A549 (cell line): ENCODE measurements at regions not wholly inside any gene's neighbourhood (a gene's known extent, or its start where the extent isn't known, plus 50 kb on each side); places are given as distances from the start of the nearest gene placed in this dataset.

Source experiments
- ATAC-seq, 2 experiments: fragments of 200-7000 bp in 1 of 2; fragments of >200 bp in 1 of 2; cut with Nextera tagmentation in 1 of 2; cut with Tn5 transposase in 1 of 2; 3 replicates each; pipeline versions ENCODE4 v1.8.0 to v1.9.1; 2018 to 2020; ENCODE audit warnings: mild to moderate bottlenecking in 1 of 2, moderate library complexity in 1 of 2
- CTCF ChIA-PET: fragments of 300-600 bp; sonication (Branson Sonifier 250); formaldehyde crosslinking; extraction: SDS; loops from one replicate; lab custom pipeline; 2021; ENCODE audit warnings: antibody characterized with exemption, inconsistent platforms; lab: Yijun Ruan, JAX
- POLR2A ChIA-PET: fragments of 350-600 bp; formaldehyde crosslinking; extraction: SDS; loops from one replicate; lab custom pipeline; 2021; ENCODE audit warnings: antibody characterized with exemption, inconsistent platforms; lab: Yijun Ruan, JAX
- DNase-seq, 2 experiments: peaks; one replicate each; pipeline versions ENCODE4 v3.0.0 to v3.0.0-alpha.2; 2011 to 2016; ENCODE audit warnings: low read depth in 1 of 2, low spot score in 1 of 2
- FAIRE-seq: peaks from 2 replicates; lab custom pipeline; 2011; peaks lifted over from hg19 to GRCh38; lab: Jason Lieb, UNC
- H3K27ac ChIP-seq, 2 experiments: fragments of >200 bp; sonication (Bioruptor Twin); formaldehyde crosslinking; 3 replicates each; pipeline ENCODE4 v1.5.1; 2016 to 2017
- H3K4me1 ChIP-seq: fragments of >200 bp; sonication (Bioruptor Twin); formaldehyde crosslinking; 3 replicates; pipeline ENCODE4 v1.6.1; 2016
- H3K4me2 ChIP-seq: fragments of >200 bp; sonication (Bioruptor Twin); formaldehyde crosslinking; 3 replicates; pipeline ENCODE4 v1.6.1; 2016
- H3K4me3 ChIP-seq: fragments of >200 bp; sonication (Bioruptor Twin); formaldehyde crosslinking; 3 replicates; pipeline ENCODE4 v1.5.1; 2016
- H3K9me3 ChIP-seq: fragments of >200 bp; sonication (Bioruptor Twin); formaldehyde crosslinking; 3 replicates; pipeline ENCODE4 v1.6.1; 2016
- ATOH8 ChIP-seq: fragments of 250-450 bp; sonication (Bioruptor Pico); IDR thresholded peaks from 2 replicates; pipeline ENCODE4 v1.5.0; 2020; ENCODE audit warnings: low read depth, mild to moderate bottlenecking, moderate library complexity
- BHLHE40 ChIP-seq: IDR thresholded peaks from 2 replicates; pipeline ENCODE4 v1.6.1; 2012; ENCODE audit warnings: low read depth, low read length, inconsistent platforms
- CEBPB ChIP-seq, 2 experiments: fragments of >200 bp in 1 of 2; sonication (Bioruptor Twin) in 1 of 2; formaldehyde crosslinking in 1 of 2; IDR thresholded peaks; 2 replicates each; pipeline ENCODE4 v1.6.1; 2012 to 2016
- EP300 ChIP-seq, 2 experiments: fragments of >200 bp; sonication (Bioruptor Twin); formaldehyde crosslinking; IDR thresholded peaks; 2 replicates in 1 of 2; 3 replicates in 1 of 2; pipeline ENCODE4 v1.6.1; 2016 to 2017
- ESRRA ChIP-seq: fragments of 150-350 bp; IDR thresholded peaks from 2 replicates; pipeline ENCODE4 v1.6.1; 2014; ENCODE audit warnings: mild to moderate bottlenecking, low read length, borderline replicate concordance
- FOXS1 ChIP-seq: fragments of 250-450 bp; sonication (Bioruptor Pico); IDR thresholded peaks from 2 replicates; pipeline ENCODE4 v1.5.0; 2020; ENCODE audit warnings: mild to moderate bottlenecking, moderate library complexity
- GATA3 ChIP-seq: IDR thresholded peaks from 2 replicates; pipeline ENCODE4 v1.6.1; 2012; ENCODE audit warnings: borderline replicate concordance
- HDAC2 ChIP-seq: fragments of 200-600 bp; sonication (generic); IDR thresholded peaks from 2 replicates; pipeline ENCODE4 v1.6.1; 2016
- HOXB13 ChIP-seq: fragments of 250-450 bp; sonication (Bioruptor Pico); IDR thresholded peaks from 2 replicates; pipeline ENCODE4 v1.5.0; 2020; ENCODE audit warnings: low read depth, mild to moderate bottlenecking, moderate library complexity
- JUNB ChIP-seq: fragments of >200 bp; sonication (Bioruptor Twin); formaldehyde crosslinking; IDR thresholded peaks from 2 replicates; pipeline ENCODE4 v1.6.1; 2016
- KDM1A ChIP-seq: fragments of 200-600 bp; sonication (generic); IDR thresholded peaks from 2 replicates; pipeline ENCODE4 v1.6.1; 2016; ENCODE audit warnings: low read depth, mild to moderate bottlenecking
- MAFK ChIP-seq: fragments of 450-650 bp; IDR thresholded peaks from 2 replicates; pipeline ENCODE4 v1.6.1; 2014; ENCODE audit not compliant: partially characterized antibody
- MAX ChIP-seq: IDR thresholded peaks from 2 replicates; pipeline ENCODE4 v1.6.1; 2012
- MYC ChIP-seq: IDR thresholded peaks from 2 replicates; pipeline ENCODE4 v1.6.1; 2012; ENCODE audit warnings: mild to moderate bottlenecking, inconsistent platforms, low read length, improper control_type of control experiment, borderline replicate concordance
- NFE2L2 ChIP-seq: fragments of 150-350 bp; conservative IDR thresholded peaks from 2 replicates; pipeline ENCODE4 v1.6.1; 2014; ENCODE audit warnings: low read length
- NR3C1 ChIP-seq: fragments of >200 bp; sonication (Bioruptor Twin); formaldehyde crosslinking; IDR thresholded peaks from 3 replicates; pipeline ENCODE4 v1.6.1; 2017
- PHF8 ChIP-seq: fragments of 200-600 bp; sonication (generic); IDR thresholded peaks from 2 replicates; pipeline ENCODE4 v1.6.1; 2016; ENCODE audit warnings: low read depth, mild to moderate bottlenecking, antibody characterized with exemption, moderate library complexity, borderline replicate concordance
- POLR2AphosphoS2 ChIP-seq: conservative IDR thresholded peaks from 2 replicates; pipeline ENCODE4 v1.6.1; 2012; ENCODE audit warnings: low read length, improper control_type of control experiment, inconsistent platforms
- RAD21 ChIP-seq, 2 experiments: fragments of >200 bp in 1 of 2; sonication (Bioruptor Twin) in 1 of 2; formaldehyde crosslinking in 1 of 2; IDR thresholded peaks in 1 of 2; conservative IDR thresholded peaks in 1 of 2; 2 replicates in 1 of 2; 3 replicates in 1 of 2; pipeline ENCODE4 v1.6.1; 2012 to 2018; ENCODE audit warnings: inconsistent platforms in 1 of 2
- RCOR1 ChIP-seq: fragments of 150-350 bp; IDR thresholded peaks from 2 replicates; pipeline ENCODE4 v1.6.1; 2014; ENCODE audit warnings: antibody characterized with exemption, low read length, low read depth
- RNF2 ChIP-seq: fragments of 200-600 bp; sonication (generic); IDR thresholded peaks from 2 replicates; pipeline ENCODE4 v1.6.1; 2016; ENCODE audit warnings: low read depth, mild to moderate bottlenecking, antibody characterized with exemption, moderate library complexity, borderline replicate concordance
- SMC3 ChIP-seq: fragments of >200 bp; sonication (Bioruptor Twin); formaldehyde crosslinking; IDR thresholded peaks from 3 replicates; pipeline ENCODE4 v1.6.1; 2018; ENCODE audit warnings: inconsistent platforms
- SREBF2 ChIP-seq: fragments of 450-650 bp; IDR thresholded peaks from 2 replicates; pipeline ENCODE4 v1.6.1; 2014; ENCODE audit warnings: mild to moderate bottlenecking, moderate library complexity
- TP53 ChIP-seq: fragments of 250-450 bp; sonication (Bioruptor Pico); IDR thresholded peaks from 2 replicates; pipeline ENCODE4 v1.5.0; 2021; ENCODE audit warnings: mild to moderate bottlenecking, moderate library complexity
- ZSCAN20 ChIP-seq: fragments of 250-450 bp; sonication (Bioruptor Pico); IDR thresholded peaks from 2 replicates; pipeline ENCODE4 v1.8.0; 2022; ENCODE audit warnings: mild to moderate bottlenecking, moderate library complexity
- WGBS: methylation state at CpG from one replicate; pipeline ENCODE4 v1.1.6; 2017; ENCODE audit errors: missing lambda C conversion rate; 5-methylcytosine and 5-hydroxymethylcytosine counted together
- TF ChIP-seq, protein P1 (sequence below): fragments of >200 bp; sonication (Bioruptor Twin); formaldehyde crosslinking; IDR thresholded peaks from 3 replicates; pipeline ENCODE4 v1.6.1; 2016
- TF ChIP-seq, protein P2 (sequence below): IDR thresholded peaks from 2 replicates; pipeline ENCODE4 v1.6.1; 2012
- TF ChIP-seq, protein P3 (sequence below): fragments of >200 bp; sonication (Bioruptor Twin); formaldehyde crosslinking; IDR thresholded peaks from 2 replicates; pipeline ENCODE4 v1.6.1; 2016
- TF ChIP-seq, protein P4 (sequence below): fragments of 150-350 bp; IDR thresholded peaks from 2 replicates; pipeline ENCODE4 v1.6.1; 2014; ENCODE audit warnings: low read depth, mild to moderate bottlenecking, low read length
- TF ChIP-seq, protein P5 (sequence below): IDR thresholded peaks from 2 replicates; pipeline ENCODE4 v1.6.1; 2012; ENCODE audit warnings: low read depth, borderline replicate concordance

GRCh38 chr4:19130866-19131265 is 1109.3 kb upstream of the LCORL start:
- no peak for ATAC-seq
- POLR2A ChIA-PET, result no interaction called here

GRCh38 chr4:19128176-19128575 is 1106.6 kb upstream of the LCORL start:
- no peaks in the 10 kb centered on the region for H3K9me3 ChIP-seq
- DNase-seq (no peak), FAIRE-seq (no peak), ATAC-seq (no peak)
- WGBS, result 3% methylated on average over 1 of the region's 1 CpG
- H3K4me3 ChIP-seq, result no peak overlapping the region
- no peak for TF ChIP-seq NFE2L2
- TF ChIP-seq GATA3, result no peak
- no peak for TF ChIP-seq ZSCAN20 (CRISPR knock-in tag)
- no peak for TF ChIP-seq HDAC2
- TF ChIP-seq ATOH8 (CRISPR knock-in tag), result no peak
- TF ChIP-seq POLR2AphosphoS2, result no peak
- TF ChIP-seq NR3C1, result no peak
- TF ChIP-seq MAFK, result no peak
- no peak for TF ChIP-seq RCOR1
- TF ChIP-seq, protein P1, sequence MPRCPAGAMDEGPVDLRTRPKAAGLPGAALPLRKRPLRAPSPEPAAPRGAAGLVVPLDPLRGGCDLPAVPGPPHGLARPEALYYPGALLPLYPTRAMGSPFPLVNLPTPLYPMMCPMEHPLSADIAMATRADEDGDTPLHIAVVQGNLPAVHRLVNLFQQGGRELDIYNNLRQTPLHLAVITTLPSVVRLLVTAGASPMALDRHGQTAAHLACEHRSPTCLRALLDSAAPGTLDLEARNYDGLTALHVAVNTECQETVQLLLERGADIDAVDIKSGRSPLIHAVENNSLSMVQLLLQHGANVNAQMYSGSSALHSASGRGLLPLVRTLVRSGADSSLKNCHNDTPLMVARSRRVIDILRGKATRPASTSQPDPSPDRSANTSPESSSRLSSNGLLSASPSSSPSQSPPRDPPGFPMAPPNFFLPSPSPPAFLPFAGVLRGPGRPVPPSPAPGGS, result no peak
- TF ChIP-seq ESRRA, result no peak
- no peak for TF ChIP-seq FOXS1
- TF ChIP-seq MYC, result no peak
- no peak for TF ChIP-seq MAX
- TF ChIP-seq, protein P2, sequence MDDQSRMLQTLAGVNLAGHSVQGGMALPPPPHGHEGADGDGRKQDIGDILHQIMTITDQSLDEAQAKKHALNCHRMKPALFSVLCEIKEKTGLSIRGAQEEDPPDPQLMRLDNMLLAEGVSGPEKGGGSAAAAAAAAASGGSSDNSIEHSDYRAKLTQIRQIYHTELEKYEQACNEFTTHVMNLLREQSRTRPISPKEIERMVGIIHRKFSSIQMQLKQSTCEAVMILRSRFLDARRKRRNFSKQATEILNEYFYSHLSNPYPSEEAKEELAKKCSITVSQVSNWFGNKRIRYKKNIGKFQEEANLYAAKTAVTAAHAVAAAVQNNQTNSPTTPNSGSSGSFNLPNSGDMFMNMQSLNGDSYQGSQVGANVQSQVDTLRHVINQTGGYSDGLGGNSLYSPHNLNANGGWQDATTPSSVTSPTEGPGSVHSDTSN, result no peak
- TF ChIP-seq BHLHE40, result no peak
- TF ChIP-seq CEBPB (IDR thresholded peaks at IDR 0.05), result no peak
- CTCF ChIA-PET, result no interaction called here
- no peak overlapping the region for H3K4me2 ChIP-seq
- no peaks in the 10 kb centered on the region for H3K4me1 ChIP-seq
- POLR2A ChIA-PET, result no interaction called here
- H3K27ac ChIP-seq, result no peak overlapping the region

More at GRCh38 chr4:19130866-19131265, 1109.3 kb upstream of the LCORL start:
- H3K4me3 ChIP-seq, result no peak overlapping the region
- no peak for DNase-seq
- CTCF ChIA-PET, result no interaction called here
- no peak for FAIRE-seq
- TF ChIP-seq SREBF2 (no peak), EP300 (IDR thresholded peaks at IDR 0.05) (no peak), HOXB13 (CRISPR knock-in tag) (no peak), PHF8 (no peak), HDAC2 (no peak), KDM1A (no peak), SMC3 (no peak), RCOR1 (no peak), JUNB (no peak), RAD21 (conservative IDR thresholded peaks at IDR 0.05 in 1 of 2, IDR thresholded peaks at IDR 0.05 in 1 of 2) (no peak), RNF2 (no peak), TP53 (no peak)
- TF ChIP-seq, protein P3, sequence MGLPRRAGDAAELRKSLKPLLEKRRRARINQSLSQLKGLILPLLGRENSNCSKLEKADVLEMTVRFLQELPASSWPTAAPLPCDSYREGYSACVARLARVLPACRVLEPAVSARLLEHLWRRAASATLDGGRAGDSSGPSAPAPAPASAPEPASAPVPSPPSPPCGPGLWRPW, result no peak
- TF ChIP-seq, protein P4, sequence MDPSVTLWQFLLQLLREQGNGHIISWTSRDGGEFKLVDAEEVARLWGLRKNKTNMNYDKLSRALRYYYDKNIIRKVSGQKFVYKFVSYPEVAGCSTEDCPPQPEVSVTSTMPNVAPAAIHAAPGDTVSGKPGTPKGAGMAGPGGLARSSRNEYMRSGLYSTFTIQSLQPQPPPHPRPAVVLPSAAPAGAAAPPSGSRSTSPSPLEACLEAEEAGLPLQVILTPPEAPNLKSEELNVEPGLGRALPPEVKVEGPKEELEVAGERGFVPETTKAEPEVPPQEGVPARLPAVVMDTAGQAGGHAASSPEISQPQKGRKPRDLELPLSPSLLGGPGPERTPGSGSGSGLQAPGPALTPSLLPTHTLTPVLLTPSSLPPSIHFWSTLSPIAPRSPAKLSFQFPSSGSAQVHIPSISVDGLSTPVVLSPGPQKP, result no peak
- TF ChIP-seq, protein P5, sequence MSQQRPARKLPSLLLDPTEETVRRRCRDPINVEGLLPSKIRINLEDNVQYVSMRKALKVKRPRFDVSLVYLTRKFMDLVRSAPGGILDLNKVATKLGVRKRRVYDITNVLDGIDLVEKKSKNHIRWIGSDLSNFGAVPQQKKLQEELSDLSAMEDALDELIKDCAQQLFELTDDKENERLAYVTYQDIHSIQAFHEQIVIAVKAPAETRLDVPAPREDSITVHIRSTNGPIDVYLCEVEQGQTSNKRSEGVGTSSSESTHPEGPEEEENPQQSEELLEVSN, result no peak
- H3K4me2 ChIP-seq, result no peak overlapping the region
- H3K27ac ChIP-seq, result no peak overlapping the region
- H3K4me1 ChIP-seq, result no peaks in the 10 kb centered on the region
- H3K9me3 ChIP-seq, result no peaks in the 10 kb centered on the region
